ENCODE measurements at regions not wholly inside any gene's neighbourhood (a gene's known extent, or its start where the extent isn't known, plus 50 kb on each side); places are given as distances from the start of the nearest gene placed in this dataset.

DNA sequence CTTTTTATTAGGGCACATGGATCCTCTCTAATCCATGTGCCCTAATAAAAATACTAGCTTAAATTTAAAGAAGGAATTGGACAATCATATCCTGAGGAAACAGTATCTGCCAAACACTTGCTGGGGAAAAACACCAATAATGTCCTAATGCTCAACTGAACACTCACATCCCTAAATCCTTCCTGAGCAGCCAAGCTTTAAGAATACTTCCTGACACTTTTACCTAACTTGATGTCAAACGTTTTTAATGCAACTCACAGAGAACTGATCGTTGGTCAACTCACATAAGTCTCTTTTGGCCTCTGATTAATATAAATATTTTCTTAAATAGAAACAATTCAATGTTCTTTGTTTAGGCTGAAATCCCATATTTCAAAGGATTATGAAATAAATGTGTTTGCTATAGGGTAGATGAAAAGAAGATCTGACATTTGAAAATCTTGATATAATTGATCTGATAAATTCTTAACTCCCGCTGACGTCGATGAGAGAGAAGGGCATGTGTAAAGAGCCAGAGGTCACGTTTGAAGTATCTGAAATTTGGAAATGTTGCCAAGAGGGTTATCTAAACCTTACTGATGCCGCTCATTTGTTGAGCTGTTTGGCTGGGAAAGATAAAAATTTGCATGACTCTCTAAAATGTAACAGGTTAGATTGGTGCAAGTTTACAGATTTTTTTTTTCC lies 122.8 kb upstream of the RHOBTB1 start:
- no peak for TF ChIP-seq CTCF (IDR thresholded peaks at IDR 0.05; ENCODE audit: insufficient read depth, low read length, missing control alignments)

GRCh38 chr10:61065051-61065450 lies 121.1 kb upstream of the RHOBTB1 start:
- ChIA-PET POLR2A (no interaction called here), CTCF (no interaction called here)
- DNase-seq (ENCODE audit: low read depth, low spot score): no peak
- H3K4me3 ChIP-seq (ENCODE audit: low read depth, low read length): no peak overlapping the region
- no peak for TF ChIP-seq CTCF (IDR thresholded peaks at IDR 0.05; ENCODE audit: insufficient read depth, low read length, missing control alignments)

More for the DNA sequence above, 122.8 kb upstream of the RHOBTB1 start:
- no peak for DNase-seq (ENCODE audit: low read depth, low spot score)
- CTCF ChIA-PET: no interaction called here
- POLR2A ChIA-PET: no interaction called here
- H3K4me3 ChIP-seq (ENCODE audit: low read depth, low read length): no peak overlapping the region

GRCh38 chr10:61064356-61064755 lies 120.4 kb upstream of the RHOBTB1 start:
- no peak for TF ChIP-seq CTCF (IDR thresholded peaks at IDR 0.05; ENCODE audit: insufficient read depth, low read length, missing control alignments)
- no peak for DNase-seq (ENCODE audit: low read depth, low spot score)
- CTCF ChIA-PET: interaction anchor here (0.6 kb wide), 1 partner anchor 30 kb away, joined by 3 read pairs; no protein-coding TSS in a partner anchor
- H3K4me3 ChIP-seq (ENCODE audit: low read depth, low read length): no peak overlapping the region
- POLR2A ChIA-PET: no interaction called here

GRCh38 chr10:61063901-61064300 lies 119.9 kb upstream of the RHOBTB1 start:
- ChIA-PET POLR2A (no interaction called here), CTCF (interaction anchor here (0.6 kb wide), 1 partner anchor 30 kb away, joined by 3 read pairs; no protein-coding TSS in a partner anchor)
- no peak for TF ChIP-seq CTCF (IDR thresholded peaks at IDR 0.05; ENCODE audit: insufficient read depth, low read length, missing control alignments)
- DNase-seq (ENCODE audit: low read depth, low spot score): no peak
- no peak overlapping the region for H3K4me3 ChIP-seq (ENCODE audit: low read depth, low read length)

DNA sequence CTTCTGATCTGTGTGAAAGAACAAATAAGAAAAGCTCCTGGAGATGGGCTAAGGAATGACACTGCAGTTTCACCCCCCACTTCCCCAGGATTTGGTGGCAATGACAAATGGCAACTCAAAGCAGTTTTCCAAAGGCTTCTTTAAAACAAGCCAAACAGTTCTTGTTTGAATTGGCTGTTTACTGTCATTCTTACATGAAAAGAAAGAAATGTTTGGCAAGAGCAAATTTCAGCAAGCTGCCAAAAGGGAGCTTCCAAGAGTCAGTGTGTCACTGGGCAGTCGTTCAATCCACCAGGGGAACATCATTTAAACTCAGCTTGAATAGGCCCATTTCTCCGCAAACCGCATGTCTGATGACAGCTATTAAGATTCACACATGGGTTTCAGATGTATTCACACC lies 119.0 kb upstream of the RHOBTB1 start:
- CTCF ChIA-PET: no interaction called here
- no peak for TF ChIP-seq CTCF (IDR thresholded peaks at IDR 0.05; ENCODE audit: insufficient read depth, low read length, missing control alignments)
- H3K4me3 ChIP-seq (ENCODE audit: low read depth, low read length): no peak overlapping the region
- POLR2A ChIA-PET: no interaction called here
- no peak for DNase-seq (ENCODE audit: low read depth, low spot score)

DNA sequence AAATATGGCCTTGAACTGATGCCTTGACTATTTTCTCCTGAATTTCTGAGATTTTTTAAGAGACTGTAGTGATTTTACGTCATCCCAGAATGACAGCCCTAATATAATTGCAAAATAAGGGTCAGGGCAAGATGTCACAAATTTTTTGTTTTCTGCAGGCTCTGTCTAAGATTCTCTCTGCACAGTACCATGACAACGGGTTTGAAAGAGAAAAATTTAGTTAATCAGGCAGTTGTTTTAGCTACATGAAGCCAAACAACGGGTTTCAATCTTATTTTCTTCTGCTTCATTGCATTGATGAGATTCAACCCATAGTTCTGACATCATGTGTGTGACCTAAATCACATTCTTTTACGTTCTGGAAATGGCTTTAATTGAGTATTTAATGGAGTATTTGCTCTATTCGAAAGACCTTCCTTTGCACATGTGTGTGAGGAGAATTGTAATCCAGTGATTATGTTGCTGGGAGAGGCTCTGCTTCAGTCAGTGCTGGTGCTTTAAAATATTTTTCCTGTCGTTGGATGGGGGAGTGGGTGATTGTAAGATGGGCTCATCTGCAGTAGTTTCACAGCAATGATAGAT lies 118.0 kb upstream of the RHOBTB1 start:
- ChIA-PET POLR2A (no interaction called here), CTCF (no interaction called here)
- TF ChIP-seq CTCF (IDR thresholded peaks at IDR 0.05; ENCODE audit: insufficient read depth, low read length, missing control alignments): no peak
- no peak overlapping the region for H3K4me3 ChIP-seq (ENCODE audit: low read depth, low read length)
- no peak for DNase-seq (ENCODE audit: low read depth, low spot score)

All from AG04449 (cell line).